RWPE1 (cell line): ENCODE measurements at regions not wholly inside any gene's neighbourhood (a gene's known extent, or its start where the extent isn't known, plus 50 kb on each side); places are given as distances from the start of the nearest gene placed in this dataset.

Source experiments
- CTCF ChIA-PET: fragments of 350-600 bp; sonication (Branson Sonifier 250); formaldehyde crosslinking; extraction: SDS; loops from one replicate; lab custom pipeline; 2021; lab: Yijun Ruan, JAX
- POLR2A ChIA-PET: fragments of 400-600 bp; formaldehyde crosslinking; extraction: SDS; loops from one replicate; lab custom pipeline; 2020; ENCODE audit warnings: antibody characterized with exemption; ENCODE audit not compliant: low non-redundant PET; lab: Yijun Ruan, JAX
- DNase-seq: peaks from one replicate; pipeline ENCODE4 v3.0.0; 2012; ENCODE audit warnings: low spot score
- H3K27ac ChIP-seq: fragments of 450-650 bp; 2 replicates; pipeline ENCODE4 v1.5.1; 2017
- CTCF ChIP-seq: fragments of 450-650 bp; conservative IDR thresholded peaks from 2 replicates; pipeline ENCODE4 v1.5.1; 2017; ENCODE audit warnings: low read depth, mild to moderate bottlenecking

- DNase-seq: no peak
- ChIA-PET CTCF (no interaction called here), POLR2A (no interaction called here)
- no peak for TF ChIP-seq CTCF
- no peak overlapping the region for H3K27ac ChIP-seq
Observed at GRCh38 chr1:87641996-87642395, 313.3 kb downstream of the LMO4 start.

GRCh38 chr1:87642581-87643221 lies 314.0 kb downstream of the LMO4 start:
- H3K27ac ChIP-seq: no peak overlapping the region
- POLR2A ChIA-PET: no interaction called here
- no peak for TF ChIP-seq CTCF
- DNase-seq: no peak
- CTCF ChIA-PET: interaction anchor here (0.6 kb wide), 1 partner anchor 19 kb away, joined by 6 read pairs; no protein-coding TSS in a partner anchor

GRCh38 chr1:87644033-87644578 lies 315.4 kb downstream of the LMO4 start:
- ChIA-PET POLR2A (no interaction called here), CTCF (no interaction called here)
- no peak for DNase-seq
- H3K27ac ChIP-seq: no peak overlapping the region
- TF ChIP-seq CTCF: no peak

GRCh38 chr1:87644579-87645190 lies 316.0 kb downstream of the LMO4 start:
- no peak for TF ChIP-seq CTCF
- ChIA-PET CTCF (no interaction called here), POLR2A (no interaction called here)
- no peak overlapping the region for H3K27ac ChIP-seq
- DNase-seq: no peak

GRCh38 chr1:87647430-87648177 lies 318.9 kb downstream of the LMO4 start:
- ChIA-PET POLR2A (no interaction called here), CTCF (no interaction called here)
- no peak for TF ChIP-seq CTCF

GRCh38 chr1:87648323-87649119 lies 319.8 kb downstream of the LMO4 start:
- H3K27ac ChIP-seq: no peak overlapping the region
- POLR2A ChIA-PET: no interaction called here
- DNase-seq: no peak
- CTCF ChIA-PET: no interaction called here
- TF ChIP-seq CTCF: no peak

More at GRCh38 chr1:87647430-87648177, 318.9 kb downstream of the LMO4 start:
- no peak for DNase-seq
- H3K27ac ChIP-seq: no peak overlapping the region
